ENCODE measurements at regions not wholly inside any gene's neighbourhood (a gene's known extent, or its start where the extent isn't known, plus 50 kb on each side); places are given as distances from the start of the nearest gene placed in this dataset.
A peak's percentile ranks its signal among the peaks of the same experiment; 100 is the strongest.
"Not testable (repeated sequence)": the region's sequence is repeated elsewhere in the genome, so short reads cannot be mapped to it uniquely, and the experiment has no call there.

- Mint-ChIP-seq H3K4me1 (ENCODE audit: low read depth) (no peaks in the 10 kb centered on the region), H3K36me3 (ENCODE audit: low read depth) (no peaks in the 10 kb centered on the region), H3K9me3 (no peaks in the 10 kb centered on the region), H3K4me3 (no peak overlapping the region), H3K27me3 (ENCODE audit: insufficient read depth) (no peaks in the 10 kb centered on the region), H3K27ac (no peak overlapping the region)
- TF ChIP-seq CTCF (IDR thresholded peaks at IDR 0.05) = no peak
- no peak for DNase-seq
Observed at GRCh38 chr4:134518574-134519217, 317.1 kb upstream of the PABPC4L start.

- Mint-ChIP-seq H3K9me3 (no peaks in the 10 kb centered on the region; the same call in 1 of the 2 replicates), H3K36me3 (ENCODE audit: low read depth) (no peaks in the 10 kb centered on the region), H3K27me3 (ENCODE audit: insufficient read depth) (peaks cover 1% of the 10 kb centered on the region), H3K27ac (no peak overlapping the region), H3K4me3 (no peak overlapping the region), H3K4me1 (ENCODE audit: low read depth) (no peaks in the 10 kb centered on the region; the same call in 1 of the 2 replicates)
- no peak for DNase-seq
- no peak for TF ChIP-seq CTCF (IDR thresholded peaks at IDR 0.05)
Observed at GRCh38 chr4:134510544-134510943, 309.0 kb upstream of the PABPC4L start.

- no peaks in the 10 kb centered on the region; the same call in 1 of the 2 replicates for H3K4me1 Mint-ChIP-seq (ENCODE audit: low read depth)
- TF ChIP-seq CTCF (IDR thresholded peaks at IDR 0.05) = no peak
- H3K27ac Mint-ChIP-seq = no peak overlapping the region
- no peak overlapping the region for H3K4me3 Mint-ChIP-seq
- no peaks in the 10 kb centered on the region for H3K36me3 Mint-ChIP-seq (ENCODE audit: low read depth)
- peaks cover 10% of the 10 kb centered on the region for H3K9me3 Mint-ChIP-seq
- DNase-seq = no peak
- no peaks in the 10 kb centered on the region; the same call in 1 of the 2 replicates for H3K27me3 Mint-ChIP-seq (ENCODE audit: insufficient read depth)
Observed at GRCh38 chr4:134505511-134505910, 303.9 kb upstream of the PABPC4L start.

GRCh38 chr4:134501973-134502643 is 300.5 kb upstream of the PABPC4L start:
- no peak overlapping the region for H3K4me3 Mint-ChIP-seq
- H3K36me3 Mint-ChIP-seq (ENCODE audit: low read depth) = no peaks in the 10 kb centered on the region
- peaks cover 10% of the 10 kb centered on the region for H3K9me3 Mint-ChIP-seq
- no peaks in the 10 kb centered on the region; the same call in 1 of the 2 replicates for H3K4me1 Mint-ChIP-seq (ENCODE audit: low read depth)
- H3K27me3 Mint-ChIP-seq (ENCODE audit: insufficient read depth) = no peaks in the 10 kb centered on the region
- no peak for TF ChIP-seq CTCF (IDR thresholded peaks at IDR 0.05)
- H3K27ac Mint-ChIP-seq = no peak overlapping the region
- no peak for DNase-seq

GRCh38 chr4:134501488-134501887 is 299.9 kb upstream of the PABPC4L start:
- not testable (repeated sequence) for H3K4me1 Mint-ChIP-seq (ENCODE audit: low read depth); H3K27ac Mint-ChIP-seq
- H3K9me3 Mint-ChIP-seq = peaks cover 14% of the 10 kb centered on the region

GRCh38 chr4:134499074-134499473 is 297.5 kb upstream of the PABPC4L start:
- DNase-seq = peak; percentile 15
- Mint-ChIP-seq H3K4me1 (ENCODE audit: low read depth) (no peaks in the 10 kb centered on the region; the same call in 1 of the 2 replicates), H3K27me3 (ENCODE audit: insufficient read depth) (no peaks in the 10 kb centered on the region), H3K9me3 (peaks cover 31% of the 10 kb centered on the region), H3K4me3 (no peak overlapping the region), H3K36me3 (ENCODE audit: low read depth) (peaks cover 13% of the 10 kb centered on the region; the same call in 1 of the 2 replicates), H3K27ac (no peak overlapping the region)
- TF ChIP-seq CTCF (IDR thresholded peaks at IDR 0.05) = no peak

More at GRCh38 chr4:134501488-134501887, 299.9 kb upstream of the PABPC4L start:
- not testable (repeated sequence) for DNase-seq; H3K27me3 Mint-ChIP-seq (ENCODE audit: insufficient read depth); H3K4me3 Mint-ChIP-seq; H3K36me3 Mint-ChIP-seq (ENCODE audit: low read depth)
